ENCODE measurements at regions not wholly inside any gene's neighbourhood (a gene's known extent, or its start where the extent isn't known, plus 50 kb on each side); places are given as distances from the start of the nearest gene placed in this dataset.

GRCh38 chr12:33562401-33562800, 122.8 kb upstream of the SYT10 start:
- no peak overlapping the region for H3K4me2 ChIP-seq (ENCODE audit: low read length)
- H3K27ac ChIP-seq (ENCODE audit: low read depth, low read length, poor library complexity, severe bottlenecking) = no peak overlapping the region
- no peaks in the 10 kb centered on the region for H3K36me3 ChIP-seq (ENCODE audit: insufficient read depth, low read length)
- no peaks in the 10 kb centered on the region for H3K4me1 ChIP-seq (ENCODE audit: insufficient read depth, low read length, severe bottlenecking)
- TF ChIP-seq EZH2 (IDR thresholded peaks at IDR 0.05; ENCODE audit: borderline replicate concordance, low read length) = no peak
- TF ChIP-seq CTCF (IDR thresholded peaks at IDR 0.05; ENCODE audit: low read length) = no peak
- 0 out of 2 replicates have a peak, but pooled peaks cover 3% of the 10 kb centered on the region for H3K9me3 ChIP-seq (ENCODE audit: low read length)
- no peaks in the 10 kb centered on the region for H3K9me2 ChIP-seq (ENCODE audit: low read depth, low read length)
- no peak overlapping the region for H3K9ac ChIP-seq (ENCODE audit: low read length)
- H4K20me1 ChIP-seq (ENCODE audit: insufficient read depth, low read length) = no peaks in the 10 kb centered on the region
- H2AFZ ChIP-seq (ENCODE audit: low read length) = no peak overlapping the region
- H3K4me3 ChIP-seq (ENCODE audit: low read depth, low read length, poor library complexity, severe bottlenecking) = no peak overlapping the region
- no peaks in the 10 kb centered on the region for H3K79me2 ChIP-seq (ENCODE audit: insufficient read depth, low read length)
- H3K27me3 ChIP-seq (ENCODE audit: insufficient read depth, low read length) = no peaks in the 10 kb centered on the region
- H3F3A ChIP-seq (ENCODE audit: insufficient read depth, low read length) = no peaks in the 10 kb centered on the region

GRCh38 chr12:33566403-33566802, 126.8 kb upstream of the SYT10 start:
- Histone ChIP-seq H3K4me3 (ENCODE audit: low read depth, low read length, poor library complexity, severe bottlenecking) (no peak overlapping the region), H3K79me2 (ENCODE audit: insufficient read depth, low read length) (no peaks in the 10 kb centered on the region), H3K36me3 (ENCODE audit: insufficient read depth, low read length) (no peaks in the 10 kb centered on the region), H3K9me3 (ENCODE audit: low read length) (0 out of 2 replicates have a peak, but pooled peaks cover 3% of the 10 kb centered on the region), H4K20me1 (ENCODE audit: insufficient read depth, low read length) (no peaks in the 10 kb centered on the region), H3K27me3 (ENCODE audit: insufficient read depth, low read length) (no peaks in the 10 kb centered on the region), H3K4me1 (ENCODE audit: insufficient read depth, low read length, severe bottlenecking) (no peaks in the 10 kb centered on the region), H3K4me2 (ENCODE audit: low read length) (no peak overlapping the region), H3K9me2 (ENCODE audit: low read depth, low read length) (no peaks in the 10 kb centered on the region), H2AFZ (ENCODE audit: low read length) (no peak overlapping the region), H3F3A (ENCODE audit: insufficient read depth, low read length) (no peaks in the 10 kb centered on the region), H3K27ac (ENCODE audit: low read depth, low read length, poor library complexity, severe bottlenecking) (no peak overlapping the region), H3K9ac (ENCODE audit: low read length) (no peak overlapping the region)
- TF ChIP-seq EZH2 (IDR thresholded peaks at IDR 0.05; ENCODE audit: borderline replicate concordance, low read length) (no peak), CTCF (IDR thresholded peaks at IDR 0.05; ENCODE audit: low read length) (no peak)

GRCh38 chr12:33575346-33575745, 135.7 kb upstream of the SYT10 start:
- no peak overlapping the region for H3K4me3 ChIP-seq (ENCODE audit: low read depth, low read length, poor library complexity, severe bottlenecking)
- no peaks in the 10 kb centered on the region for H4K20me1 ChIP-seq (ENCODE audit: insufficient read depth, low read length)
- H3K9me2 ChIP-seq (ENCODE audit: low read depth, low read length) = no peaks in the 10 kb centered on the region
- no peaks in the 10 kb centered on the region for H3K9me3 ChIP-seq (ENCODE audit: low read length)
- no peak overlapping the region for H3K9ac ChIP-seq (ENCODE audit: low read length)
- H3K36me3 ChIP-seq (ENCODE audit: insufficient read depth, low read length) = no peaks in the 10 kb centered on the region
- H3F3A ChIP-seq (ENCODE audit: insufficient read depth, low read length) = no peaks in the 10 kb centered on the region
- H3K27me3 ChIP-seq (ENCODE audit: insufficient read depth, low read length) = no peaks in the 10 kb centered on the region
- no peak overlapping the region for H3K4me2 ChIP-seq (ENCODE audit: low read length)
- no peak overlapping the region for H3K27ac ChIP-seq (ENCODE audit: low read depth, low read length, poor library complexity, severe bottlenecking)
- TF ChIP-seq EZH2 (IDR thresholded peaks at IDR 0.05; ENCODE audit: borderline replicate concordance, low read length) = no peak
- TF ChIP-seq CTCF (IDR thresholded peaks at IDR 0.05; ENCODE audit: low read length) = no peak
- H3K4me1 ChIP-seq (ENCODE audit: insufficient read depth, low read length, severe bottlenecking) = no peaks in the 10 kb centered on the region
- no peak overlapping the region for H2AFZ ChIP-seq (ENCODE audit: low read length)
- no peaks in the 10 kb centered on the region for H3K79me2 ChIP-seq (ENCODE audit: insufficient read depth, low read length)

Measured in OCI-LY1 (cell line).